GM18868 (cell line): ENCODE measurements at regions not wholly inside any gene's neighbourhood (a gene's known extent, or its start where the extent isn't known, plus 50 kb on each side); places are given as distances from the start of the nearest gene placed in this dataset.
"Not testable (repeated sequence)": the region's sequence is repeated elsewhere in the genome, so short reads cannot be mapped to it uniquely, and the experiment has no call there.

Experiments used
- ATAC-seq: cut with Tn5 transposase; IDR thresholded peaks from one replicate; pipeline ENCODE4 v1.9.1; 2021; ENCODE audit warnings: mild to moderate bottlenecking, moderate library complexity; ENCODE audit not compliant: unreplicated experiment

GRCh38 chr9:42656789-42657188, 473.3 kb downstream of the SPATA31A6 start:
- not testable (repeated sequence) for ATAC-seq

GRCh38 chr9:42657496-42657895, 474.0 kb downstream of the SPATA31A6 start:
- not testable (repeated sequence) for ATAC-seq

- not testable (repeated sequence) for ATAC-seq
Measured at GRCh38 chr9:42697146-42697545, 513.7 kb downstream of the SPATA31A6 start.

GRCh38 chr9:42702890-42703289, 519.4 kb downstream of the SPATA31A6 start:
- ATAC-seq, result not testable (repeated sequence)

GRCh38 chr9:42724841-42725835, 541.7 kb downstream of the SPATA31A6 start:
- not testable (repeated sequence) for ATAC-seq

- peak; percentile 91 for ATAC-seq
Measured at GRCh38 chr9:42743030-42743814, 559.8 kb downstream of the SPATA31A6 start.

GRCh38 chr9:42757251-42757650, 573.8 kb downstream of the SPATA31A6 start:
- ATAC-seq, result not testable (repeated sequence)

GRCh38 chr9:42759320-42759719, 575.9 kb downstream of the SPATA31A6 start:
- not testable (repeated sequence) for ATAC-seq

GRCh38 chr9:42782201-42782600, 598.7 kb downstream of the SPATA31A6 start:
- not testable (repeated sequence) for ATAC-seq

GRCh38 chr9:42792725-42793124, 609.3 kb downstream of the SPATA31A6 start:
- ATAC-seq, result not testable (repeated sequence)

GRCh38 chr9:42798571-42798970, 615.1 kb downstream of the SPATA31A6 start:
- ATAC-seq, result peak; percentile 78

GRCh38 chr9:42802716-42803115, 619.3 kb downstream of the SPATA31A6 start:
- not testable (repeated sequence) for ATAC-seq

GRCh38 chr9:42806674-42807073, 623.2 kb downstream of the SPATA31A6 start:
- not testable (repeated sequence) for ATAC-seq

GRCh38 chr9:42821468-42821867, 638.0 kb downstream of the SPATA31A6 start:
- not testable (repeated sequence) for ATAC-seq

- not testable (repeated sequence) for ATAC-seq
Measured at GRCh38 chr9:42848156-42848555, 664.7 kb downstream of the SPATA31A6 start.

- ATAC-seq, result not testable (repeated sequence)
Measured at GRCh38 chr9:42850896-42851693, 667.6 kb downstream of the SPATA31A6 start.

GRCh38 chr9:42851701-42852100, 668.2 kb downstream of the SPATA31A6 start:
- ATAC-seq, result not testable (repeated sequence)

- peak; percentile 100 for ATAC-seq
Measured at GRCh38 chr9:42852133-42852930, 668.9 kb downstream of the SPATA31A6 start.

- not testable (repeated sequence) for ATAC-seq
Measured at GRCh38 chr9:42860133-42860532, 676.7 kb downstream of the SPATA31A6 start.

- not testable (repeated sequence) for ATAC-seq
Measured at GRCh38 chr9:42862465-42862864, 679.0 kb downstream of the SPATA31A6 start.
